Kidney epithelial cell (primary cell): ENCODE measurements at regions not wholly inside any gene's neighbourhood (a gene's known extent, or its start where the extent isn't known, plus 50 kb on each side); places are given as distances from the start of the nearest gene placed in this dataset.

Experiments
- DNase-seq: peaks from one replicate; pipeline ENCODE4 v3.0.0-alpha.2; 2010; ENCODE audit warnings: low read depth
- H3K27me3 ChIP-seq: 2 replicates; pipeline ENCODE4 v1.6.0; 2011; ENCODE audit warnings: low read length; ENCODE audit not compliant: control insufficient read depth, insufficient read depth
- H3K36me3 ChIP-seq: 2 replicates; pipeline ENCODE4 v1.5.1; 2011; ENCODE audit warnings: low read length; ENCODE audit not compliant: control insufficient read depth, insufficient read depth
- H3K4me3 ChIP-seq: 2 replicates; pipeline ENCODE4 v1.5.1; 2011; ENCODE audit warnings: low read depth, mild to moderate bottlenecking, control low read depth, low read length
- CTCF ChIP-seq: IDR thresholded peaks from 2 replicates; pipeline ENCODE4 v1.5.1; 2011; ENCODE audit warnings: mild to moderate bottlenecking, moderate library complexity, low read length, control low read depth, inconsistent platforms; ENCODE audit not compliant: insufficient read depth, poor library complexity, severe bottlenecking

- TF ChIP-seq CTCF: no peak
- no peaks in the 10 kb centered on the region for H3K27me3 ChIP-seq
- H3K36me3 ChIP-seq: no peaks in the 10 kb centered on the region
- H3K4me3 ChIP-seq: no peak overlapping the region
- no peak for DNase-seq
Measured at GRCh38 chr7:41769162-41769561, 66.3 kb upstream of the INHBA start.

DNA sequence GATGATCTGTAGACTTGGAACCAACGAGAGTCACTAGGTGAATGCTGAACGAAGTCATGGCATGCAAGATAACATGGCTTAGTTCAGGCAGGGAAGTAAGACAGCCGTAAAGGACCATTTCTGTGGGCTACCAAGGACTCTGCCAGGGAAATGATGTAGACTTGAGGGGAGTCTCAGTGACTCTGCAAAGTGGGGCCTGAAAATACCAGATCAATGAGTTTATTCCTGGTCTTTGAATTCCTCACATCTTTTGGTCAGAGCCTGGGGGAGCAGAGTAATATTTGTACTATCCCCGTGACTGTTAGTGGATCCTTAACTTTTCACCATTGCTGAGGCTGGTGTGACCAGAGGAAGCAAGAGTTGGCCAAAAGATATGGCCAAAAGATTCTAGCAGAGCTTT, 60.7 kb upstream of the INHBA start:
- DNase-seq: no peak

GRCh38 chr7:41762641-41763040, 59.8 kb upstream of the INHBA start:
- Histone ChIP-seq H3K4me3 (no peak overlapping the region), H3K27me3 (no peaks in the 10 kb centered on the region), H3K36me3 (no peaks in the 10 kb centered on the region)
- DNase-seq: no peak
- no peak for TF ChIP-seq CTCF

More for the DNA sequence above, 60.7 kb upstream of the INHBA start:
- H3K4me3 ChIP-seq: no peak overlapping the region
- no peaks in the 10 kb centered on the region for H3K27me3 ChIP-seq
- no peak for TF ChIP-seq CTCF
- no peaks in the 10 kb centered on the region for H3K36me3 ChIP-seq

DNA sequence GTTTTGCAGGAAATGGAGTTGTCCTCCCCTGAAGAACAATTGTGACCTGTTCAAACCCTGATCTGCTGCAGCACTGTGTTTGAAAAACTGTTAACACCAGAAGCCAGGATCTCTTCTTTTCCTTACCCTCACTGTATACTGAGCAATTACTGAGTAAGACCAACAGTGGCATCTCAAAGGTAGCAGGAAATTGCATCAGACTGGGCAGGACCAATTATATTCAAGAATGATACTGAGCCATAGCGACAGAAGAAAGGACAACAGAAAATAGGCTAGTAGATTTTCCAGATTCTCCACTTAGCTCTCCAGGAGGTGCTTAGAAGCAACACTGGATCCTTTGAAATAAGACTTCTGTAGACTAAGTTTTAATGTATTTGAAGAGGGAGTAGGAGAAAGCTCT, 57.4 kb upstream of the INHBA start:
- Histone ChIP-seq H3K36me3 (no peaks in the 10 kb centered on the region), H3K27me3 (no peaks in the 10 kb centered on the region), H3K4me3 (no peak overlapping the region)
- DNase-seq: no peak
- TF ChIP-seq CTCF: no peak

- no peak for DNase-seq
- no peaks in the 10 kb centered on the region for H3K27me3 ChIP-seq
- H3K36me3 ChIP-seq: no peaks in the 10 kb centered on the region
- no peak overlapping the region for H3K4me3 ChIP-seq
- no peak for TF ChIP-seq CTCF
Measured at GRCh38 chr7:41758321-41758720, 55.4 kb upstream of the INHBA start.

- no peak for DNase-seq
- TF ChIP-seq CTCF: no peak
- Histone ChIP-seq H3K4me3 (no peak overlapping the region), H3K36me3 (no peaks in the 10 kb centered on the region), H3K27me3 (no peaks in the 10 kb centered on the region)
Measured at GRCh38 chr7:41756650-41757182, 53.8 kb upstream of the INHBA start.
